MM.1S (cell line): ENCODE measurements at regions not wholly inside any gene's neighbourhood (a gene's known extent, or its start where the extent isn't known, plus 50 kb on each side); places are given as distances from the start of the nearest gene placed in this dataset.

Experiments used
- CTCF ChIP-seq: fragments of 300-600 bp; sonication (generic); IDR thresholded peaks from 2 replicates; pipeline ENCODE4 v1.5.1; 2016; ENCODE audit warnings: antibody characterized with exemption, low read length, mixed read lengths
- EZH2 ChIP-seq: fragments of 300-600 bp; sonication (generic); optimal IDR thresholded peaks from 2 replicates; pipeline ENCODE3; 2017; ENCODE audit warnings: low read depth, mild to moderate bottlenecking, antibody characterized with exemption, low read length, mixed read lengths

DNA sequence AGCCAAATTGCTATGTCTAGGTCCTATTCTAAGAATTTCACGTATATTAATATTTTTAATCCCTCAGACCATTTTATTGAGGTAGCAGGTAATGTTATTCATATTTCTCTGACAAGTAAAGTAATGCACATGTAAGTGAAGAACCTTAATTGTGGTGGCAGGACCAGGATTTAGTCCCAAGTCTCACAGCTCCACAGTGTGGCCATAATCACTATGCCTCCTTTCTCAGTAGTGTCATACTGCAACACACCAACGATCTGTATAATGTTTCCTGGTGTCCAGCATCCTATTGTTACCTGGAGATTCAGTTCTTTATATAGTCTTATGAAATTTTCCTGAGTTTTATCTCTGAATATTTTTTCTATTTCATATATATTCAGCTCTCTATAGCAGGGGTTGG is 340.3 kb downstream of the OLFM4 start:
- TF ChIP-seq CTCF (no peak), EZH2 (no peak)
